Hematopoietic multipotent progenitor cell treated with erythropoietin and hydrocortisone succinate and interleukin-3 and kit ligand, for 17 days (in vitro differentiated cells): ENCODE measurements at regions not wholly inside any gene's neighbourhood (a gene's known extent, or its start where the extent isn't known, plus 50 kb on each side); places are given as distances from the start of the nearest gene placed in this dataset.
"Not testable (repeated sequence)": the region's sequence is repeated elsewhere in the genome, so short reads cannot be mapped to it uniquely, and the experiment has no call there.

Experiments
- DNase-seq: peaks from one replicate; pipeline ENCODE4 v3.0.0-alpha.2; 2015; ENCODE audit warnings: low spot score

DNA sequence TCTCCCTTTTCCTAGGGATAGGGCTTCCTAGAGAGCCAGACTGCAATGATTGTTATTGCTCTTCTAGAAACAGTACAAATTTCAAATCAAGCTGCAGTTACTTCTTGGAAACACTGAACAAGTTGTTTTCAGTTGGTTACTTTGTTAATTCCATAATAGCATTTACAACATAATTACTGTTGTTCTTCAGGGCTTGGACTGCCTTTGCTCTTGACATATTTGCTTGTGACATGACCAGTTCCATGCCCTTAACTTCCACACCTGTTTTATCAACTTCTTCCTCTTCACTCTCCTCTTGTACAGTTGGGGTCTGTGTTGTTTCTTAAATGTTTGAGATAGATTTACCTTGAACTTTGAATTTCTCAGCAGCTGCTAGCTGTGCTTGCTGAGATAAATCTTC is 104.4 kb downstream of the SEC23IP start:
- DNase-seq, result no peak

DNA sequence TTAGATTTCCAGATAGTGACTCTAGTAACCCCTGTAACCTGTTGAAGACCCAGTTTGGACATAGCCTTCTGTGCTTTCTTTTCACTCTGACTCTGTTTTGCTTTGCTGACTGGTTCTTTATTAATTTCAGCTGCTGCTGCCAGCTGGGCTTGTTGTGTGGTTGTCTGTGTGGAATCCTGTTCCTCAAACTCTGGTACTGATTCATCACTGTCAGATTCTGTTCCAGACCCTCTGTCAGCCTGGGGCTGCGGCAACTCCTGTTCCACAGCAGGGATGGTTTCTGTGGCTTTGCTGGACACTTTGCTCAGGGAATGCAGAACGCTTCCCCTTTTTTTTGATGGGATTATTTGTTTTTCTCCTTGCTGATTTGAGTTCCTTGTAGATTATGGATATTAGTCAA is 104.9 kb downstream of the SEC23IP start:
- DNase-seq, result no peak

- no peak for DNase-seq
These were observed 110.3 kb downstream of the SEC23IP start for GRCh38 chr10:120002785-120003184.

- DNase-seq, result no peak
These were observed 113.0 kb downstream of the SEC23IP start for GRCh38 chr10:120005207-120006201.

- DNase-seq, result no peak
These were observed 114.7 kb downstream of the SEC23IP start for GRCh38 chr10:120007261-120007660.

- no peak for DNase-seq
These were observed 119.0 kb downstream of the SEC23IP start for GRCh38 chr10:120011359-120012130.

- DNase-seq, result no peak
These were observed 119.5 kb downstream of the SEC23IP start for GRCh38 chr10:120012131-120012400.

DNA sequence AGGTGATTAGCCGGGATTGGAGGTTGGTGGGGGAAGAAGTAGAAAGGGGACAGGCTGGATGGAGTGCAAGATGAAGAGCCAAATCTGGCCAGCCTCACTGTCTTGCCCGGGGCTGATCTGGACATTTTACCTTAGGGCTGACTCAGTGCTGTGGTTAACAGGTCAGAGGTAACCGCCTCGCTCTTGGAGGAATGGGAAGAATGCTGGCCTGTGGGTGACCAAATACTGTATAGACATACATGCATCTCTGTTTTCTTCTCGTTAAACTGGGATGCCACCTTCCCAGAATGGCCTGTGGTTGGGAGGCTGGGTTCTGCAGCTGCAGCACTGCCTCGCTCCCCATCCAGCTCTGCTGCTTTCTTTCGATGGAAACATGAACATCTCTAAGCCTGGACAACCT is 120.0 kb downstream of the SEC23IP start:
- no peak for DNase-seq

DNA sequence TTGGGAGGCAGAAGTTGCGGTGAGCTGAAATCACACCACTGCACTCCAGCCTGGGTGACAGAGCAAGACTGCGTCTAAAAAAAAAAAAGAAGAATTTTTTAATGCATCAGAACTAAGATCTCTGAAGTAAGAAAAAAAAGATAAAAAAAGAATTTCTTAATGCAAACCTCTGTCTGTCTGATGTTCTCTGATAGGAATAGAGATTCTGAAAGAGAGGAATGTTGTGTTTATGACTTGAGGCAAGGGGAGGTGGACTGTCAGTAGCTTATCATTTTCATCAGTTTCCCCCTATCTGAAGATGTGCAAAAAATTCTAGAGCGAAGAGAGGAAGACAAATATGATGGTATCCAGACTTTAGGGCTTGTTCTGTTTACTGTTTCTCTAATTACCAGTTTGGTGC is 121.5 kb downstream of the SEC23IP start:
- DNase-seq, result no peak

- no peak for DNase-seq
These were observed 122.5 kb downstream of the SEC23IP start for GRCh38 chr10:120015064-120015463.

- DNase-seq, result no peak
These were observed 124.4 kb downstream of the SEC23IP start for GRCh38 chr10:120016906-120017305.

- DNase-seq, result no peak
These were observed 125.3 kb downstream of the SEC23IP start for GRCh38 chr10:120017733-120018417.

- no peak for DNase-seq
These were observed 126.2 kb downstream of the SEC23IP start for GRCh38 chr10:120018695-120019094.

- DNase-seq, result no peak
These were observed 127.0 kb downstream of the SEC23IP start for GRCh38 chr10:120019568-120019967.

GRCh38 chr10:120022357-120022756 is 129.8 kb downstream of the SEC23IP start:
- DNase-seq, result no peak

DNA sequence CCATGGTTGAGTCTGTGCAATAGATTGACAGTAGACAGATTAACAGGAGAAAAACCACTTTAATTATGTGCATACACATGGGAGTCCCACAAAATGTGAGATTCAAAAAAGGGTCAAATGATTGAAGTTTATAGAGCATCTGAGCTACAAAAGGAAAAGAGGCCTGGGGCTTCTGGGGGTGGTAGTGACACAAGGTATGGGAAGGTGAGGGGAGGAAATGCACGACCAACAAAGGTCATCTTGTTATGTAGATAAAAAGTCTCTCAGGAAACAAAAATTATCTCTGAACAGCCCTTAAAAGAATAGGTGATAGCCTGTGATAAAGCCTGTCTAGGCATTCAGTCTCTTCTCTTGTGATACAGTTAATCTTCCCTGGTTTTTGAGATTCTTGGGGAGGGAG is 141.7 kb downstream of the SEC23IP start:
- DNase-seq, result no peak

DNA sequence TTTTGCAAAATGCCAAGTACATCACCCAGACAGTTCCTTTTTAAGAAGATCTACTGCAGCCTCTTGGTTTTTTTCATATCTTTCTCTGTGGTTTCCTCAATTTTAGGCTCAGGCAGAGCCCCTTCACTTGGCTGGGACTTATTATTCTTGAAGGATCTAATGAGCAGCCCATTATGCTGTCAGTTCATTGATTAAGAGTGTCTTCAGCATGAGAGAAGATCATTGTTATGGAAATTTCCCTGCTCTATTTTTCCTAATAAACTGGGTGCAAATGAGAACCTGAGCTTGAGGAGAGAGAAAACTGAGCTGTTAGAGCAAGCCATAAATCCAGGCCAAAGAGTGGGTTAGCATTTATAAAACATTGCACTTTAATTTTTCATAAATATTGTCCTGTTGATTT is 146.5 kb downstream of the SEC23IP start:
- no peak for DNase-seq

DNA sequence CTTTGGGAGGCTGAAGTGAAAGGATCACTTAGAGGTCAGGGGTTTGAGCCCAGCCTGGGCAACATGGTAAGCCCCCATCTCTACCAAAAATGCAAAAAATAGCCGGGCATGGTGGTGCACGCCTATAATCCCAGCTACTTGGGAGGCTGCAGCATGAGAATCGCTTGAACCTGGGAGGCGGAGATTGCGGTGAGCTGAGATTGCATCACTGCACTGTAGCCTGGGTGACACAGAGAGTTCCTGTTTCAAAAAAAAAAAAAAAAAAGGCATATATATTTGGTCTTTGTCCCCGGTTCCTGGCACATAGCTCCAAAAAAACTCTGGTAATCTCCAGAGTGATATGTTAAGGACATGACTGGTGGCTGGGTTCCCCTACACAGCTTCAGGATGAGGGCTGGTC is 147.3 kb downstream of the SEC23IP start:
- DNase-seq, result no peak

DNA sequence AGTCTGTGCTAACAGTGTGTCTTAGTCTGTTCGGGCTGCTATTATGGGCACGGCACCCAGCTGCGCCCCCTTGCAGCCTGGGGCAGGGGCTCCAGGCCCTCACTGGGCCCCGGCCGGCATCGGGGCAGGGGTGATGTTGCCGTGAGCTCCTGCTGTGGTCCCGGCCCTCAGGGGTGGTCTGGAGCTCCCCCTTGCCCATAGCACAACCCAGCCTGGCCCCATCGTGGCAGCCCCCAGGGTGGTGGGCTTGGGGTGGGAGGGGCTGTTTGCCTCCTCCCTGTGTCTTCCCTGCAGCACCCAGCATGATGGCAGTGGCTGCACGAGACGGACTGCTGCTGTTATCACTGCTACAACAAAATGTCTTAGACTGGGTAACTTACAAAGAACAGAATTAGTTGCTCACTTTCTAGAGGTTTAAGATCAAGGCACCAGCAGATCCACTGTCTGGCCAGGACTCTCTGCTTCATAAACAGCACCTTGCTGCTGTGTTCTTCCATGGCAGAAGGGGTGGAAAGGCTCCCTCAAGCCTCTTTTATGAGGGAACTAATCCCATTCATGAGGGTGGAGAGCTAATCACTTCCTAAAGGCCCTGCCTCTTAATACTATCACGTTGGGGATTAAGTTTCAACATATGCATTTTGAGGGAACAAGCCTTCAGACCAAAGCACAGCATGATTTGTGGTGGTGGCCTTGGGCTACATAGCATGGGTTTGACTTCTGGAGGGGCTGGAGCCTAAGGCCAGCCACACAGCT is 149.5 kb downstream of the SEC23IP start:
- DNase-seq, result no peak

DNA sequence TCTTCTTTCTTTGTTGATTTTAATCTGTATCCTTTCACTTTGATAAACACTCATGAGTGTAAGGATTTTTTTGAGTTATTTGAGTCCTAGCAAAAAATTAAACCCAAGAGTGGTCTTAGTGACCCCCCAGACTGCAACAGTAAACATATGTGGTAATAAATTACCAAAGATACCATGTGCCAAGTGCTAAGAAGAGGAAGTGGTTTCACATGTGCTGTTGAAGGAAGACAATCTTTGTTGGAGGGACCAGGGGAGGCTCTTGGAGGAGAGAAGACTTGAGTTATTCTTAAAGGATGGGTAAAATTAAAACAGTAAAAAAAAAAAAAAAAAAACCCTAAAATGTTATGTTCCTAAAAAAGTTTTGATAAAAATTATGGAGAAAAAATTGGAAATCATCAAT is 150.2 kb downstream of the SEC23IP start:
- DNase-seq, result no peak

GRCh38 chr10:120047373-120047772 is 154.8 kb downstream of the SEC23IP start:
- not testable (repeated sequence) for DNase-seq

- no peak for DNase-seq
These were observed 155.4 kb downstream of the SEC23IP start for GRCh38 chr10:120047926-120048325.
